DMS53 (cell line): ENCODE measurements at regions not wholly inside any gene's neighbourhood (a gene's known extent, or its start where the extent isn't known, plus 50 kb on each side); places are given as distances from the start of the nearest gene placed in this dataset.

Experiments
- DNase-seq: peaks from one replicate; lab custom pipeline; 2025; lab: John Stamatoyannopoulos, UW

GRCh38 chr19:5235458-5236219, 105.0 kb downstream of the PTPRS start:
- no peak for DNase-seq

- no peak for DNase-seq
Measured at GRCh38 chr19:5234412-5234811, 106.2 kb downstream of the PTPRS start.

- peak; percentile 44 for DNase-seq
Measured at GRCh38 chr19:5232798-5233505, 107.7 kb downstream of the PTPRS start.

GRCh38 chr19:5231857-5232678, 108.5 kb downstream of the PTPRS start:
- DNase-seq: peak; percentile 42

- DNase-seq: peak; percentile 18
Measured at GRCh38 chr19:5230730-5231555, 109.7 kb downstream of the PTPRS start.

- DNase-seq: no peak
Measured at GRCh38 chr19:5229778-5230335, 110.8 kb downstream of the PTPRS start.

- DNase-seq: peak; percentile 46
Measured at GRCh38 chr19:5228932-5229777, 111.5 kb downstream of the PTPRS start.

GRCh38 chr19:5228490-5228889, 112.1 kb downstream of the PTPRS start:
- no peak for DNase-seq

- DNase-seq: no peak
Measured at GRCh38 chr19:5225486-5226345, 114.9 kb downstream of the PTPRS start.

- no peak for DNase-seq
Measured at GRCh38 chr19:5224480-5224879, 116.1 kb downstream of the PTPRS start.

GRCh38 chr19:5222821-5223321, 117.7 kb downstream of the PTPRS start:
- DNase-seq: no peak

GRCh38 chr19:5222178-5222577, 118.4 kb downstream of the PTPRS start:
- DNase-seq: no peak

GRCh38 chr19:5220866-5221265, 119.7 kb downstream of the PTPRS start:
- DNase-seq: no peak

- DNase-seq: no peak
Measured at GRCh38 chr19:5220361-5220760, 120.3 kb downstream of the PTPRS start.

GRCh38 chr19:5219551-5220304, 120.9 kb downstream of the PTPRS start:
- DNase-seq: no peak

- DNase-seq: no peak
Measured at GRCh38 chr19:5218963-5219530, 121.6 kb downstream of the PTPRS start.

GRCh38 chr19:5218255-5218855, 122.3 kb downstream of the PTPRS start:
- DNase-seq: no peak

- no peak for DNase-seq
Measured at GRCh38 chr19:5217171-5217570, 123.4 kb downstream of the PTPRS start.
